Lower leg skin (tissue), 3 donors: ENCODE measurements at regions not wholly inside any gene's neighbourhood (a gene's known extent, or its start where the extent isn't known, plus 50 kb on each side); places are given as distances from the start of the nearest gene placed in this dataset.

Experiments
- POLR2A ChIP-seq, 2 donors: fragments of 450-650 bp; IDR thresholded peaks; one replicate each; pipeline ENCODE4 v1.6.1; 2016 to 2017; ENCODE audit warnings: antibody characterized with exemption in 2 of 2, mild to moderate bottlenecking in 1 of 2, moderate library complexity in 1 of 2
- TF ChIP-seq, protein P1 (sequence below), 3 donors: fragments of 450-650 bp; IDR thresholded peaks; one replicate each; pipeline ENCODE4 v1.5.1; 2016; ENCODE audit warnings: antibody characterized with exemption in 3 of 3, mild to moderate bottlenecking in 3 of 3, moderate library complexity in 2 of 3

- TF ChIP-seq, protein P1, sequence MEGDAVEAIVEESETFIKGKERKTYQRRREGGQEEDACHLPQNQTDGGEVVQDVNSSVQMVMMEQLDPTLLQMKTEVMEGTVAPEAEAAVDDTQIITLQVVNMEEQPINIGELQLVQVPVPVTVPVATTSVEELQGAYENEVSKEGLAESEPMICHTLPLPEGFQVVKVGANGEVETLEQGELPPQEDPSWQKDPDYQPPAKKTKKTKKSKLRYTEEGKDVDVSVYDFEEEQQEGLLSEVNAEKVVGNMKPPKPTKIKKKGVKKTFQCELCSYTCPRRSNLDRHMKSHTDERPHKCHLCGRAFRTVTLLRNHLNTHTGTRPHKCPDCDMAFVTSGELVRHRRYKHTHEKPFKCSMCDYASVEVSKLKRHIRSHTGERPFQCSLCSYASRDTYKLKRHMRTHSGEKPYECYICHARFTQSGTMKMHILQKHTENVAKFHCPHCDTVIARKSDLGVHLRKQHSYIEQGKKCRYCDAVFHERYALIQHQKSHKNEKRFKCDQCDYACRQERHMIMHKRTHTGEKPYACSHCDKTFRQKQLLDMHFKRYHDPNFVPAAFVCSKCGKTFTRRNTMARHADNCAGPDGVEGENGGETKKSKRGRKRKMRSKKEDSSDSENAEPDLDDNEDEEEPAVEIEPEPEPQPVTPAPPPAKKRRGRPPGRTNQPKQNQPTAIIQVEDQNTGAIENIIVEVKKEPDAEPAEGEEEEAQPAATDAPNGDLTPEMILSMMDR (IDR thresholded peaks at IDR 0.05), result no peak
- no peak for TF ChIP-seq POLR2A (IDR thresholded peaks at IDR 0.05)
Observed at GRCh38 chr1:193476748-193477147, 290.3 kb upstream of the B3GALT2 start.
